GM19239 (cell line): ENCODE measurements at regions not wholly inside any gene's neighbourhood (a gene's known extent, or its start where the extent isn't known, plus 50 kb on each side); places are given as distances from the start of the nearest gene placed in this dataset.

Source experiments
- DNase-seq: peaks from one replicate; pipeline ENCODE4 v3.0.0; 2011; ENCODE audit warnings: low spot score; ENCODE audit not compliant: insufficient read length
- FAIRE-seq: peaks from 2 replicates; lab custom pipeline; 2011; peaks lifted over from hg19 to GRCh38; lab: Jason Lieb, UNC

GRCh38 chr22:49207008-49208003 lies 620.4 kb downstream of the BRD1 start:
- FAIRE-seq, result no peak
- no peak for DNase-seq

DNA sequence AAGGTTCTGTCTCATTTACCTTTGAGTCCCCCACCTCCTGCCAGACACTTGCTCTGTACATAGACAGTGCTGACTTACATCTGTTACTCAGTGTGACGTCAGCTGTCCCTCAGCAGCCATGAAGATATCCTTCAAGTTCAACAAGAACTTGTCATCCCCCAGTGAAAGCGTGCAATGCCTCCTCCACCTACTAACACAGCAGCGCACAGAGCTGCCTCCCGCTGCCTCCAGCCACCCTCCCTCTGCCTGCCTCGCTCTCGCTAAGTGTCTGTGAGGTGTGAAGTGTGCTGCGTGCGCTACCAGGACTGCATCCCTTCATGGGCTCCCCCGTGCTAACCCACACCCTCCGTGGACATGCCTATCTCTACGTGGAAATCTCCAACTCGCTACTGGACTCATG lies 621.4 kb downstream of the BRD1 start:
- DNase-seq (no peak), FAIRE-seq (no peak)

DNA sequence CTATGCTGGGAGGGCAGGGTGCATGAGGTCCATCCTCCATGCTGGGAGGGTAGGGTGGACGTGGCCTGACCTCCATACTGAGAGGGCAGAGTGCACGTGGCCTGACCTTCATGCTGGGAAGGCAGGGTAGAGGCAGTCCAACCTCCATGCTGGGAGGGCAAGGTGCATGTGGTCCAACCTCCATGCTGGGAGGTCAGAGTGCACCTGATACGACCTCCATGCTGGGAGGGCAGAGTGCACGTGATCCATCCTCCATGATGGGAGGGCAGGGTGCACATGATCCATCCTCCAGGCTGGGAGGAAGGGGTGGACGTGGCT lies 622.2 kb downstream of the BRD1 start:
- DNase-seq (no peak), FAIRE-seq (no peak)

- DNase-seq (no peak), FAIRE-seq (no peak)
Measured at GRCh38 chr22:49204599-49205482, 622.8 kb downstream of the BRD1 start.

GRCh38 chr22:49203859-49204598 lies 623.6 kb downstream of the BRD1 start:
- no peak for DNase-seq
- no peak for FAIRE-seq

GRCh38 chr22:49203091-49203858 lies 624.4 kb downstream of the BRD1 start:
- FAIRE-seq (no peak), DNase-seq (no peak)

DNA sequence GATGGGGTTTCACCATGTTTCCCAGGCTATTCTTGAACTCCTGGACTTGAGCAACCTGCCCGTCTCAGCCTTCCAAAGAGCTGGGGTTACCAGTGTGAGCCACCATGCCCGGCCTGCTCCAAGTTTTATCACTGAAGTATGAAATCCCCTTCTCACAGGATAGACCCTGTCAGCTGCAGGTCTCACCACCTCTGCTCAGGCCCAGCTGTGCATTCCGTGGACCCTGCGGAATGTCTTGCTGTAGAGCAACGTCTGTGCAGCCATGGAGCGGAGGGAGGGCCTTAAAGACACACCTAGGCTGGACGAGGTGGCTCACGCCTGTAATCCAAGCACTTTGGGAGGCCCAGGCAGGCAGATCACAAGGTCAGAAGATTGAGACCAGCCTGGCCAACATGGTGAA lies 625.4 kb downstream of the BRD1 start:
- no peak for FAIRE-seq
- no peak for DNase-seq

- no peak for FAIRE-seq
- no peak for DNase-seq
Measured at GRCh38 chr22:49201046-49201970, 626.4 kb downstream of the BRD1 start.

DNA sequence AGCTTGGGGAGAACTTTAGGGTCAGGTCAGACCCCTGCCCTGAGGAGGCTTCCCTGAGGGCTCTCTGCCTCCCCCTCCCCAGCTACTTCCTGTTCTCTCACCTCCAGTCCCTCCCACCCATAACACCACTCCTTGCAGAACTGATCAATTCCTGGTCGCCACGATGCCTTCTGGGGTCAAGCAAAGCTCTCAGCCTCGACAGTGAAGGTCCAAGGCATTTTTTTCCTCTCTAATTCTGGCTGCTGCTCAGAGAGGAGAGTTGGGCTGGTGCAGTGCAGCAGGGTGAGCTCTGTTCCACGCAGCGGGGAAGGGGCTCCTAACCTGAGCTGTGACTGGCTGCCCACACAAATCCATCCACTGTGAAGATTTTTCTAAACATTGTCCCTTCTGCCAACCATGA lies 628.4 kb downstream of the BRD1 start:
- DNase-seq, result no peak
- no peak for FAIRE-seq

- FAIRE-seq (no peak), DNase-seq (no peak)
Measured at GRCh38 chr22:49198705-49199084, 629.0 kb downstream of the BRD1 start.

- no peak for DNase-seq
- no peak for FAIRE-seq
Measured at GRCh38 chr22:49197986-49198704, 629.5 kb downstream of the BRD1 start.

GRCh38 chr22:49197505-49197904 lies 630.2 kb downstream of the BRD1 start:
- DNase-seq, result no peak
- FAIRE-seq, result no peak

GRCh38 chr22:49196046-49196511 lies 631.6 kb downstream of the BRD1 start:
- no peak for DNase-seq

GRCh38 chr22:49195636-49196035 lies 632.0 kb downstream of the BRD1 start:
- FAIRE-seq, result no peak
- no peak for DNase-seq

More at GRCh38 chr22:49196046-49196511, 631.6 kb downstream of the BRD1 start:
- FAIRE-seq, result no peak

DNA sequence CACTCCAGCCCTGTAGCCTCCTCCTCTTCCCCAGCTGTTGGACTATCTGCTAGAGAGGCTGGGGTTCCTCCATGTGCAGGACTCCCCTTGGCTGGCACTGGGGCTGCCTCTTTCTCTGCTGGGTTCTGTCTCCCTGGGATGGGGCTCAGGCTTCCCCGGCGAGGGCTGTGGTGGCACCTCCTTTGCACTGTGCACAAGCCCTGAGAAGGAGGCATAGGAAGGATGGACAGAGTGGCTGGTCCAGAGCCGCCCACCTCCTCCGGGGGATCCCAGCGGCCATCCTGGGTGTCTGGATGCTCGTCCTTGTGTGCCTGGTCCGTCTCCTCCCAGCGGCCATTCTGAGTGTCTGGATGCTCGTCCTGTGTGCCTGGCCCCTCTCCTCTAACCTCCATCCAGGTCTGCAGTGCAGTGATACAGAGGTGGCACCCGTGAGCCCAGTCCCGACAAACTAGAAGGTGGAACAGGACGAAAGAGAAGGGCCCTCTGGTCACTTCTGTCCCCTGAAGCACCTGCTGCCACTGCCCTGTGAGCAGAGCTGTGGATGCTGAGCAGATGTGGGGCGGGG lies 633.7 kb downstream of the BRD1 start:
- DNase-seq, result no peak
- FAIRE-seq, result no peak

DNA sequence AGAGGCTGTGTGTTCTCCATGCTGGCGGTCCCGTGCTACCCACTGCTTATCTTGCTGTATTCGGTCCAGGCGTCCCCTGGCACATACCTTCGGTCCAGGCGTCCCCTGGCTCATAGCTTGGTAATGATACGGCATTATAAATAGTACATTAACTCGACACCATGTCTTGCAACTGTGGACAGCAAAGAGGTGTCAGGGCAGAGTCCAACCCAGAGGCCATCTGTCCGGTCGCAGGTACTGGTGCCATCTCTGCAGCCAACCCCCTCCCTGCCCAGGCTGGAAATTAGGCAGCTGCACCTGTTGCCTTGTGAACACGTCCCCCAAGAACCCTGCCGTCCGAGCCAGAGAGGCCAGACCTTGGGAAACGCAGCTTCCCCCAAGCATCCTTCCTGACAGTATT lies 634.3 kb downstream of the BRD1 start:
- FAIRE-seq (no peak), DNase-seq (no peak)

DNA sequence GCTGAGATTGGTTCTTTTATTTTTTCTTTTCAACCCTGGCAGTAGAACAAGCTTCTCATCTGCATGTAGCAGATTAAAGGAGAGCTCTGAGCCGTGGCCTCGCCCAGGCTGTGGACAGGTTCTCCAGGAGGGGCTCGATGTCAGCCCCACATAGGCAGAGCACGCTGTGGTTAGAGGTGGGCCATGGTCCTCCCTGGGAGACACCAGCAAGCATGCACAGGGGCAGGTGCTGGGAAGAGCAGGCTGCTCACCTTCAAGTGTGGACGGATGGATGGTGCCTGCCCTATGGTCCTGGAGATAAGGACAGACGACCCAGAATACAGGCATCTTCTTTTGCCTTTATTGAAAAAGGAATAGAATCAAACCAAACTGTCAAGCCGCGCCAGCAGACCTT lies 634.8 kb downstream of the BRD1 start:
- FAIRE-seq, result no peak
- no peak for DNase-seq
